Kidney capillary endothelial cell (primary cell): ENCODE measurements at regions not wholly inside any gene's neighbourhood (a gene's known extent, or its start where the extent isn't known, plus 50 kb on each side); places are given as distances from the start of the nearest gene placed in this dataset.
A peak's percentile ranks its signal among the peaks of the same experiment; 100 is the strongest.

Experiments
- DNase-seq: peaks from one replicate; pipeline ENCODE4 v3.0.0-alpha.2; 2018; ENCODE audit warnings: low spot score

DNA sequence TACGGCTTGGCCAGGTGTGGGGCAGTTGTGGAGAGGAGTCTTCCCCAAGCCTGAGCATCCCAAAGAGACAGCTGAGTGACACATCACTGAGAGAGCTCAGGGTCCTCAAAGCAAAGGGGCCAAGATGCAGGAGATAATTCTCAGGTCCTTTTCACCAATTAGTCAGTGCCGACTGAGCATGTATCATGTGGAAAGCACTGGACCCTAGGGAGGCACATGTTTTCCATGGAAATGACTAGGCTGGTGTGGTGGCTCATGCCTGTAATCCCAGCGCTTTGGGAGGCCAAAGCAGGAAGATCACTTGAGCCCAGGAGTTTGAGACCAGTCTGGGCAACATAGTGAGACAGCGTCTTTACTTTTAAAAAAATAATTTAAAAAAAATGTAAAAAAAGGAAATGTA is 67.3 kb upstream of the PRPS1 start:
- DNase-seq, result no peak

DNA sequence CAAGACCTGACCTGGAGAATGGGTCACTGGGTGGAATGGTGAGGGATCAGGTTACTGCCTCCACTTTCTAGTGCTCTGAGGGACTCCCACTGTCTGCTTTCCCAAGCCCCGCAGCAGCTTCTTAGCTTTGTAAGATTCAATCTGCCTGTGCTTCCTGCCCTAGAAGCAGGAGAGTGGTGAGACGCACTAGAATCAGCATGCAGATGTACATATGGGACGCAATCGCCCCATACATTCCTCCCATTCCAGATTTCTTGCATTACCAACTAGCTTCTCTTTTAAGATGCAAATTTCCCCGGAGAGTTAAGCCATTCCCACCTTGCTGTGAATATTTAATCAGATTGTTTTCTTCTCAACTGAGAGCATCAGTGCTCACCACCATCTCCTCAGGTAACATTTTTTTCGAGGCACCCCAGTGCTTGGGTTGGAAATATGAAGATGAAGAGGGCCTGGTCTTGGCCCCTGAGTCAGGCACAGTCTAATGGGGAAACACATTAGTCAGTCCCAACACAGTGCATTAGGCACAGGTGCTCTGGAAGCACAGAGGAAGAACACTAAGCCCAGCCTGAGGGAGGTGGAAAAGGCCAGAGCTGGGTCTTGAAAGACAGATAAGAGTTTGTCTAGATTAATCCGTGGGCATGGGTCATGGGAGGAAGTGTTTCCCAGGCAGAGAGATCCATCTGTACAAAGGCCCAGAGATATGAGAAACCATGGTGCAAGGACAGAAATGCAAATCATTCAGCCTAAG is 66.7 kb upstream of the PRPS1 start:
- no peak for DNase-seq

DNA sequence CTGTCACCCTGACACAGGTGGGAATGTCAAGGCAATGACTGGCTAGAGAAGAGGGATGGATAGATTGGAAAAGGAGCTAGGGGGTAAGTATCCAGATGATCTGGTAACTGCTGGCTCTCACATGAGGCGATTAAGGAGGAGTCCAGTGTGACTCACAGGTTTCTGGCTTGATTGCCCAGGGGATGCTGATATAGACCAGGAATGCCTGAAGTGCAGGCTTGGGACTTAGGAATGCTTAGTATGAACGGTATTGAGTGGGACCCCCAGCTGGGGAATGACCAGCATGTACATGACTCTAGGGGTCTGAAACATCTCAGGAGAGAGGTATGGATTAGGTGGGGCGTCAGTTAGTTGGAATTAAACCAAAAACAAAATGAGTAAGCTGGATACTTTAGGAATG is 65.8 kb upstream of the PRPS1 start:
- no peak for DNase-seq

DNA sequence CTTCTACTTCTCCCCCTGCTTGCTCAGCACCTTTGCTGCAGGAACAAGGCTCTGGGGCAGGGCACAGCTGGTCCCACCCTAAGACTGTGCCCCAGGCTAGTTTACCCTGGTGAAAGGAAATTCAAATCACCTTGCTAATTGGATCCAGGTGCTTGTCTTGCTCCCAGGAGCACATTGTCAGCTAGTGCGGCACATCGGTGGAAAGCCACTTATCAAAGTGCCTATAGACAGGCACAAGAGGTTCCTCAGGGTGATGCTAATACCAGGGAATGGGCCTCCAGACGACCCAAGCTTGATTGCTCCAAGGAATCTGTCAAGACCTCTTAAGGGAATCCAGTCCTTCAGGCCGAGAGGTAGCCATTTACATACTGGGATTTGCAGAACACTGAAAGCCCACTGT is 64.5 kb upstream of the PRPS1 start:
- no peak for DNase-seq

DNA sequence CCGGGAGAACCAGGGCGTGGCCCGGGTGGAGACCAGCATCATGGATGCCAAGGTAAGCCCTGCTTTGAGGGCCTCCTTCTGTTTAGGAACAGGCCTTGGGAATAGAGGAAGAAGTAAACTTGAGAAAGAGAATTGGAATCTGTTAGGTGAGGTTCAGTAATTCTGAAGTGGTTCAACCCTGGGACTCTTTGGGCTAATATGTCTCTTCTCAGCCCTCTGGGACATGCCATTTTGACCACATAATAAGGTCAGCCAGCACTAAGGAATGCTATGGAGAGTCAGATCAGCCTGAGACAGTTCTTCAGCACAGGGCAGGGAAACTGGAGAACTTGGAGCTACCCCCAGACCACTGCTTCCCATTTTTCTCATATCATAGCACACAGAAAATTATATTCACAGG is 63.3 kb upstream of the PRPS1 start:
- no peak for DNase-seq

DNA sequence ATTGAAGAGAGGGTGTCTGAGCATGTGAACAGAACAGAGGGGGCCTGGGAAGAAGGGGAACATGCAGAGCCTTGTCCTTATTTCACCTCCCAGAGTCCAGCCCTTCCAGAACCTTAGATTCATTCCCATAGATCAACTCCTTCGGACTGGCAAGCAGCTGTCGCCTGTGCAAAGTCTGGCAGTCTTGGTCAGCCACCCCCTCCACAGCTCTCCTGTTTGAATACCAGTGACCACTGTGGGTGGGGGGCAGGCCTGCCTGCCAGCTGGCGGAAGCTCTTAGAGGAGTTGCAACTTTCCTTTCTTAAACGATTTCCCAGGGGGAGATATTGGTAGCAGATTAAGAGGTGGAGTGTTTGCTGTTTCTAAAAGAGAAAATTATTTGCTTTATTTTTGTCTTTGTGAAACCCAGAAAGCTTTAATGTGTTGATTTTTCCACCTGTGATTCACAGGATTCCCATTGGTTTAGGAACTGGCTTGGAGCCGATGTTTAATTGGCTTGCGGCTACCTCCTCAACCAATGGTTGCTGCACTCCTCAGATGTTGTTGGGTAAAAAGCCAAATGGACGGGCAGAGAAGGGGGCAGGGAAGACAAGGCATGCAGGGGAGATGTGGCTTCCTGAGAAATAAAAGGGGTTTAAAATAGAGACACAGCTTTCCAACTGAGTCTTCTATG is 62.2 kb upstream of the PRPS1 start:
- no peak for DNase-seq

DNA sequence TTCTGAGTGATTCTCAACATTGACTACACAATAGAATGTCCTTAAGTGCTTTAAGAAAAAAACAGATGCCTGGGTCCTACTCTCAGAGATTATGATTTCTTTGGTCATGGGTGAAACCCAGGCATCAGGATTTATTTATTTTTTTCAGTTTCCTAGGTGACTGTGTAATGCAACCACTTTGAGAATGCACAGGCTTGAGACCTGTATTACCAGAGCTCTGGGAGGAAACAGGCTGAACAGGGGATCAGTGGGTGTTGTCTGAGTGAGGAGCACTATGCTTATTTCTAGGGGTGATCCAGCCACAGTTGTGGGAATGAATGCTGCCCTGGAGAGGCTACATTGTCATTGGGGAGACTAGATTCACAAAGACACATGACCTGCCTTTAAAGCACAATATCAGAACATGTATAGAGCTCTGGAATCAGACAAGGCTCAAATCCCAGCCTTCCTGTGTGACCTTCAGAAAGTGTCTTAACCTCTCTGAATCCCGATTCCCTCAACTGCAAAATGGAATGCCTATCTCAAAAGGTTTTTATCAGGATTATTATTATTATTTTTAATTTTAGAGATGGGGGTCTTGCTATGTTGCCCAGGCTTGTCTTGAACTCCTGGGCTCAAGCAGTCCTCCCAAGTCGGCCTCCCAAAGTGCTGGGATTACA is 61.6 kb upstream of the PRPS1 start:
- no peak for DNase-seq

DNA sequence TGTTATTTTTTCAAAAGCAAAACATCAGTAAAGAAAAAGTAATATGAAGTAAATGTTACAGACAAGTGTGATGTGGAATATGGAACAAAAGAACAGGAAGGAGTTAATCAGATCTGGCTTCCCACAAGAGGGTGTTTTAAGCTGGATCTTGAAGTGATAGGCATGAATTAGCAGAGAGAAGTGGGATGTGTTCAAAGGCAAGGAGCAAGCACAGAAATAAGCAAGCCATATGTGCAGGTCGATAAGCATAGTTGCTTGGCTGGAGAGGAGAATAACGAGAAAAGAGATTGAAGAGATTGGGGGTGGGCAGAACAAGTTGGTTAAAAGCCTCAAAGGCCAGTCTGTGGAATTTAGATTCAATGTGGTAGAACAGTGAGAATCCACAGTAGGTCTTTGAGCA is 60.9 kb upstream of the PRPS1 start:
- DNase-seq, result no peak

DNA sequence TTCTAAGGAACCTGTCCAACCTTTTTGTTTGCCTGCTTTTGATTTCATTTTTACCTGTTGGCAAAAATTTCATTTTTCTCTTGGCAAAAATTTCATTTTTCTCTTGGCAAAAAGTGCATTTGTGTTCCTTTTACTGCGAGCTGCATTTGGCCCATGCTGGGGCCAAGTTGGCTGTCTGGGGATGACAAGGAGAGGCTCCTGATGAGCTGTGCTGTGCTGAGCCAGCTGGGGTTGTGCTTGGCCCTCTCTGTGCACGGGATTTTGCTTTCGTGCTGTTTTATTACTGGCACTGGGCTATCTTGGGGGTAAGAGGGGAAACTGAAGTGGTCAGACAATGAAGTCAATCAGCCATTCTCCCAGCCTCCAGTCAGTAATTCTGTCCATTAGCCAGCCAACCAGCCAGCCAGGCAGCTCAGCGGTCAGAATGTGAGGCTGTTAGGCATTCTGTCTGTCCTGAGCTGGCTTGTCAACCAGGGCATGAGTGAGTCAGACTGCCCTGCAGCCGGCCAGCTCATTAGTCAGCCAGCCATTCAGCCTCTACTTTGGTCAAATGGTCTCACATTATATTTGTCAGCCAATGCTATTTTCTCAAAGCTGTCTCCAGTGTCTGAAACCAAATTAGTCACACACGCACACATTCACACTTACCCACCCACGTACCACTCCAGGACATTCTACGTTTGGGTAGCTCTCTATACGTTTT is 56.9 kb upstream of the PRPS1 start:
- peak; percentile 59 for DNase-seq

DNA sequence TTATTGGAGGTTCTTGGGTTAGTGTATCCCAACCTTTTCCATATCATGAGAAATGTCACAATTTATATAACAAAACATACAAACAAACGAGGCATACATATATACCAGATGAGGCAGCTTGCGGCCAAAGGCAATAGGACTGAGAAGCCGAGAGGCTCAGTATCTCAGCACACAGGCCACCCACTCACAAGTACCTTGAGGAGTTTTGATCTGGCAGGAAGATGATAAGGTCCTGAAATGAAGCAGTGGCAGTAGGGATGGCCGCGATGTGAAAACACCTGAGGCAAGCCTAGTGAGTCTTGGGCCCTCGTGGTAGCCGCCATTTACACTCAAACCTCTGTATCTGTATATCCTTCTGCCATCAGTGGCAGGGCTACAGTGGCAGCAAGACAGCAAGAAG is 55.3 kb upstream of the PRPS1 start:
- DNase-seq, result no peak

DNA sequence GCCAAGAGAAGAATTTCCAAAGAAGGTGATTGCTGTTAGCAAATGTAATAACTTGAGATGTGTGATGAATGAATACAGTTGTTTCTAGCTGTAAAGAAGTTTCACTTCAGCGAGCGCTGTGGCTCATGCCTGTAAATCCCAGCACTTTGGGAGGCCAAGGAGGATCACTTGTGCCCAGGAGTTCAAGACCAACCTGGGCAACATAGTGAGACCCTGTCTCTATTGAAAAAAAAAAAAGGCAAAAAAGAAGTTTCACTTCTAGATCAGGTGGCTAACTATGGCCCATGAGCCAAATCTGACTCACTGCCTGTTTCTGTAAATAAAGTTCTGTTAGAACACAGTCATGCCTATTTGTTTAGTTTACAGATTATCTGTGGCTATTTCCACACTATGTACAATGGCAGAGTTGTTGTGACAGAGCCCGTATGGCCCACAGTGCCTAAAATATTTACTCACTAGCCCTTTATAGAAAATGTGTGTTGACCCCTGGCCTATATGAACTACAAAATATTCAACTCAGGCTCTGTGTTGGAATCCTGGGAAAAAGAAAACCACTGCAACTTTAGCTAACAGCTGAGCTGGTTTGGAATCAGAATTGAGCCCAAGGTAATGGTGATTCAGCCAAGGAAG is 54.1 kb upstream of the PRPS1 start:
- DNase-seq, result no peak

DNA sequence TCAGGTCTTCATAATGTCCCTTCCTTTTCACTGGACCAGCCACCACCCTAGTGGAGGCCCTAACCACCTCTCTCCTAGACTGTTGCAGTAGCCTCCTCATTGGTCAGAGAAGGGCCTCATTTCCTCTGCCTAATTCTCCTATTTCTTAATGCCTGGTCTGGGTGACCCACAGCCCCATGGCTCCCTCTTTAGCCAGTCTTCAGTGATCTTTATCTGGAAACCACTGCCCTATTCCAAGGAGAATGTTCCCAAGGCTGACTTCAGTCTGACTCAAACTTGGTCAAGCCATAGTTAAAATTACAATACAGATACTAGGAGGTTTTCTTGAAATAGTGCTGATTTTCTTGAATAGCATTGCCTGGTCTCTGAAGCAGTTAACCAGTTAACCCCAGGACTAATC is 53.6 kb upstream of the PRPS1 start:
- DNase-seq, result no peak

DNA sequence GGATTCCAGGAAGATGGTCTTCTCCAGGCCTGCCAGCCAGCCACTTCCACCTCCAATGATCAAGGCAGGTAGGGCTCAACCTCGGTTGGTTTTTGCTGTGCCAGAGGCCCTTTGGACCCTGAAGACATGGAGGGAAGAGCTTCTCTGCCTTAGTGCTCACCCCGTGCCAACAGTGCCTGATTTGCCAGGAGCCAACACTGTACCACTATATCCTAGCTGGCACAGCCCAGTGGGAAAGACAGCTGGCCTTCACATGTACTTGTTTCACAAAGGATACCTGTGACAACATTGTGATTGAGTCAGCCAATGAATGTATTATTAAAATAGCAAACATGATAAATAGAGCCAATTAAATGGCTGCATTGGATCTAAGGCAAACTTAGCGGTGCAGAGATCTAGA is 51.9 kb upstream of the PRPS1 start:
- no peak for DNase-seq

DNA sequence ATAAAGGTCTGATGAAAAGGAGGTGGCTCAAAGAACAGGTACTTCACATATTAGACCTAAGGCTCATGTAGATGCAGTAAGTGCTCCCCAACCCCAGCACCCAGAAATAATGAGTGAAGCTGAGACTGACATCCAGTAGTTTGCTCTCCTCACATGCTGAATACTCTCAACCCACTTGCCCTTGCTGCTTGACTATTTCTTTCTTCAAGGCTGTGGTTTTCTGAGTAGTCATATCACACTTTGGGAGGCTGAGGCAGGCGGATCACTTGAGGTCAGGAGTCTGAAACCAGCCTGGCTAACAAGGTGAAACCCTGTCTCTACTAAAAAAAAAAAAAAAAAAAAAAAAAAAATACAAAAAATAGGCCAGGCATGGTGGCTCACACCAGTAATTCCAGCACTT is 51.5 kb upstream of the PRPS1 start:
- no peak for DNase-seq

DNA sequence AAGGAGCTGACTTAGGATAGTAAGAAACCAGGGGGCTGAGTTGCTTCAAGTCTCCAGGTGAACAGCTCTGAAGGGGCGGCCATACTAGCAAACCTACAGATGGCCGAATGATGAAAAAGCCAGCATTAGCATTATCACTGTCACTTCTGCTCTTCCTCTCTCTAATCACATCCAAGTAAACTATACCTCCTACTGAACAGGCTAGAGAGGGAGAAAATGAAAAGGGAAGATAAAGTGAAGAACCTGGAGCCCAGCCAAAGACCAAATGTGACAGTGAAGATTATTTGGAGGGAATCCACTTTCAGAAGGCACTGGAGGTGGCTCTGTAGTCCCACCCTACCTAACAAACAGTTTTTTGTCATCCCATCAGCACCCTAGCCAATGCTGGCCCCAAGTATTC is 50.4 kb upstream of the PRPS1 start:
- no peak for DNase-seq
